Esophagus squamous epithelium (tissue), 4 donors: ENCODE measurements at regions not wholly inside any gene's neighbourhood (a gene's known extent, or its start where the extent isn't known, plus 50 kb on each side); places are given as distances from the start of the nearest gene placed in this dataset.

Experiments
- CTCF ChIP-seq, 6 experiments: fragments of 450-650 bp in 4 of 6; fragments of 200-600 bp in 2 of 6; sonication (generic) in 2 of 6; IDR thresholded peaks; one replicate each; pipeline ENCODE4 v1.5.1; 2016 to 2019; ENCODE audit warnings: antibody characterized with exemption in 6 of 6, mild to moderate bottlenecking in 4 of 6, moderate library complexity in 4 of 6
- POLR2A ChIP-seq, 4 donors: fragments of 450-650 bp; IDR thresholded peaks; one replicate each; pipeline ENCODE4 v1.6.1; 2017; ENCODE audit warnings: antibody characterized with exemption in 4 of 4, mild to moderate bottlenecking in 4 of 4, moderate library complexity in 3 of 4

GRCh38 chr10:113982296-113982695 is 61.4 kb upstream of the ADRB1 start:
- TF ChIP-seq CTCF (IDR thresholded peaks at IDR 0.05) (no peak), POLR2A (IDR thresholded peaks at IDR 0.05) (no peak)
